ENCODE measurements at regions not wholly inside any gene's neighbourhood (a gene's known extent, or its start where the extent isn't known, plus 50 kb on each side); places are given as distances from the start of the nearest gene placed in this dataset.

DNA sequence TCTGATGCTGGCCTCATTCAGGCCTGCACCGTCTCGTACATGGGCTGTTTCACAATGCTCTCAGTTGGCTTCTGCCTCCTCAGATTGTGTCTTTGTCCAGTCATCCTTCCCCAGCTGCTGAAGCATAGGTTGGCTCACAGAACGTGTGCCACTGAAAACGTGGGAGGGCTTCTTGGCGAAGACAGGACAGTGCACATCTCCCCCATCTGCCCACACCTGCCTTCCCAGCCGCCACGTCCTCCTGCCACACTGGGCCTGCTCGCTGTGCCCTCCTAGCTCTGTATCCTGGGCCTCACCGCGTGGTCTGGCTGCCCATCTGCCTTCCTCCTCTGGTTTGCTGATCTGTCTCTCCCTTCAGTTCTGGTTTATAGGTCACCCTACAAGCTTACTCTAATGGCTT, 230.0 kb upstream of the TOPAZ1 start:
- no peaks in the 10 kb centered on the region for H4K20me1 ChIP-seq (ENCODE audit: control insufficient read depth, insufficient read depth, low read length, poor library complexity, severe bottlenecking)
- peaks cover 0 to 3% (median 0%) of the 10 kb centered on the region in 3 donors for H3K9me3 ChIP-seq (ENCODE audit: control extremely low read depth in 1 of 3, control insufficient read depth in 2 of 3, insufficient read depth in 1 of 3, low read length in 2 of 3)
- H3K27me3 ChIP-seq (replicated peaks in 1 of 4; ENCODE audit: control extremely low read depth in 1 of 4, control insufficient read depth in 3 of 4, insufficient read depth in 4 of 4, low read length in 3 of 4) = peaks cover 0 to 4% (median 0%) of the 10 kb centered on the region in 4 experiments
- Mint-ChIP-seq H3K9me3 (ENCODE audit: insufficient read depth) (no peaks in the 10 kb centered on the region), H3K4me1 (no peaks in the 10 kb centered on the region), H3K27ac (no peak overlapping the region), H3K4me3 (no peak overlapping the region), H3K27me3 (peaks cover 16% of the 10 kb centered on the region)
- no peak overlapping the region for H3K4me2 ChIP-seq (replicated peaks; ENCODE audit: low read depth, low read length, poor library complexity, severe bottlenecking)
- no peak overlapping the region for H3K27ac ChIP-seq (ENCODE audit: low read length in 2 of 2)
- DNase-seq (no peak), ATAC-seq (ENCODE audit: low read depth) (no peak)
- intact Hi-C loops (cut with micrococcal nuclease) = no loop called here
- no peaks in the 10 kb centered on the region for H3K36me3 ChIP-seq (replicated peaks in 1 of 2; ENCODE audit: control extremely low read depth in 1 of 2, control insufficient read depth in 1 of 2, extremely low read depth in 1 of 2, insufficient read depth in 2 of 2, low read length in 1 of 2)
- no peak overlapping the region for H3K4me3 ChIP-seq (ENCODE audit: control extremely low read depth in 1 of 5, extremely low read depth in 1 of 5, insufficient read depth in 1 of 5, low read depth in 2 of 5, low read length in 4 of 5)
- ChIA-PET CTCF (interaction anchor here (0.7 kb wide), 1 partner anchor 85 kb away, joined by 4 read pairs; no protein-coding TSS in a partner anchor), POLR2A (no interaction called here)
- no peaks in the 10 kb centered on the region for H3K4me1 ChIP-seq (ENCODE audit: control insufficient read depth in 2 of 2, insufficient read depth in 2 of 2, low read length in 2 of 2)
- H3K79me2 ChIP-seq (ENCODE audit: control insufficient read depth, insufficient read depth, low read length) = no peaks in the 10 kb centered on the region
- TF ChIP-seq, protein P1, sequence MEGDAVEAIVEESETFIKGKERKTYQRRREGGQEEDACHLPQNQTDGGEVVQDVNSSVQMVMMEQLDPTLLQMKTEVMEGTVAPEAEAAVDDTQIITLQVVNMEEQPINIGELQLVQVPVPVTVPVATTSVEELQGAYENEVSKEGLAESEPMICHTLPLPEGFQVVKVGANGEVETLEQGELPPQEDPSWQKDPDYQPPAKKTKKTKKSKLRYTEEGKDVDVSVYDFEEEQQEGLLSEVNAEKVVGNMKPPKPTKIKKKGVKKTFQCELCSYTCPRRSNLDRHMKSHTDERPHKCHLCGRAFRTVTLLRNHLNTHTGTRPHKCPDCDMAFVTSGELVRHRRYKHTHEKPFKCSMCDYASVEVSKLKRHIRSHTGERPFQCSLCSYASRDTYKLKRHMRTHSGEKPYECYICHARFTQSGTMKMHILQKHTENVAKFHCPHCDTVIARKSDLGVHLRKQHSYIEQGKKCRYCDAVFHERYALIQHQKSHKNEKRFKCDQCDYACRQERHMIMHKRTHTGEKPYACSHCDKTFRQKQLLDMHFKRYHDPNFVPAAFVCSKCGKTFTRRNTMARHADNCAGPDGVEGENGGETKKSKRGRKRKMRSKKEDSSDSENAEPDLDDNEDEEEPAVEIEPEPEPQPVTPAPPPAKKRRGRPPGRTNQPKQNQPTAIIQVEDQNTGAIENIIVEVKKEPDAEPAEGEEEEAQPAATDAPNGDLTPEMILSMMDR (IDR thresholded peaks at IDR 0.05) = no peak
- TF ChIP-seq EZH2 (IDR thresholded peaks at IDR 0.05; ENCODE audit: borderline replicate concordance, insufficient read depth, low read depth, low read length, poor library complexity, severe bottlenecking) = no peak
- no peak overlapping the region for H2AFZ ChIP-seq (ENCODE audit: insufficient read depth, low read depth, low read length, poor library complexity, severe bottlenecking)
- WGBS (ENCODE audit: insufficient coverage) = 95% methylated on average over 10 of the region's 10 CpGs
- no peak overlapping the region for H3K9ac ChIP-seq (ENCODE audit: low read length)

DNA sequence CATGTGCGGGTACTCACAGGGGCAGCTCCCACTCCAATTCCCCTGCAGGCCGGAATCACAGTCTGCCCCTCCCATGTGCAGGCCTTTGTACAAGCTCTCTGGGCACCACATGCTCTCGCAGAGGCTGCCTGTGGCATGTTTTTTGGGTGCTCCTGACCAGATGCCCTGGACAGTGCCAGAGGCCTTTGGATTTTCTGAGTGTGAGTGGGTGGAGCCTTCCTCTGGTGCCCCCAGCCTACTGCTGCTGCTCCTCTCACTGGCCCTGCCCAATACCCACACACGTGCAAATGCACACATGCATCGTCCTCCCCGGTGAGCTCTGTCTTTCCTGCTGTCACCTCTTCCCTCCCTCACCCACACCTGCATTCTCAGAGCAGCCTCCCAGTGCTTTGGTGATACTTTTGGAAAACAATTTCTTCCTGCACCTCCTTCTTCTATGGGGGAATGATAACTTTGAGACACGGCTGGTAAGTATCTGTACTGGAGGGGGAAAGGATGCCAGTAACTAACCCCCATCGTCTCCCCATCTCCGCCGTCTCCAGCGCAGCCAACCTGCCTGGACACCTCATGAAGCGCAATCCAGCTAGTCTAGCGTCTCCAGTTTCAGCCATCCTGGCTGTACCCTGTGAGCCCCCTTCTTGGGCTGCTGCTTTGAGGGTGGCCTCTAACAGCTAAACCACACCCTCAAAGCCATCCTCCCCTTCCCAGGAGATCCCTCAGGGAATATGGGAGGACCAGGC, 229.4 kb upstream of the TOPAZ1 start:
- H3K4me3 Mint-ChIP-seq = no peak overlapping the region

More for the DNA sequence above, 229.4 kb upstream of the TOPAZ1 start:
- H3K4me1 ChIP-seq (ENCODE audit: control insufficient read depth in 2 of 2, insufficient read depth in 2 of 2, low read length in 2 of 2) = no peaks in the 10 kb centered on the region
- ChIA-PET POLR2A (no interaction called here), CTCF (no interaction called here)
- intact Hi-C loops (cut with micrococcal nuclease) = no loop called here
- no peaks in the 10 kb centered on the region for H4K20me1 ChIP-seq (ENCODE audit: control insufficient read depth, insufficient read depth, low read length, poor library complexity, severe bottlenecking)
- Mint-ChIP-seq H3K27me3 (peaks cover 16% of the 10 kb centered on the region), H3K27ac (no peak overlapping the region), H3K9me3 (ENCODE audit: insufficient read depth) (no peaks in the 10 kb centered on the region), H3K4me1 (no peaks in the 10 kb centered on the region)
- ATAC-seq (ENCODE audit: low read depth) (no peak), DNase-seq (no peak)
- H3K9me3 ChIP-seq (ENCODE audit: control extremely low read depth in 1 of 3, control insufficient read depth in 2 of 3, insufficient read depth in 1 of 3, low read length in 2 of 3) = peaks cover 0 to 3% (median 0%) of the 10 kb centered on the region in 3 donors
- H2AFZ ChIP-seq (ENCODE audit: insufficient read depth, low read depth, low read length, poor library complexity, severe bottlenecking) = no peak overlapping the region
- peaks cover 0 to 4% (median 0%) of the 10 kb centered on the region in 4 experiments for H3K27me3 ChIP-seq (replicated peaks in 1 of 4; ENCODE audit: control extremely low read depth in 1 of 4, control insufficient read depth in 3 of 4, insufficient read depth in 4 of 4, low read length in 3 of 4)
- TF ChIP-seq, protein P1 (IDR thresholded peaks at IDR 0.05) = no peak
- TF ChIP-seq EZH2 (IDR thresholded peaks at IDR 0.05; ENCODE audit: borderline replicate concordance, insufficient read depth, low read depth, low read length, poor library complexity, severe bottlenecking) = no peak
- H3K4me3 ChIP-seq (ENCODE audit: control extremely low read depth in 1 of 5, extremely low read depth in 1 of 5, insufficient read depth in 1 of 5, low read depth in 2 of 5, low read length in 4 of 5) = no peak overlapping the region
- H3K79me2 ChIP-seq (ENCODE audit: control insufficient read depth, insufficient read depth, low read length) = no peaks in the 10 kb centered on the region
- H3K9ac ChIP-seq (ENCODE audit: low read length) = no peak overlapping the region
- no peaks in the 10 kb centered on the region for H3K36me3 ChIP-seq (replicated peaks in 1 of 2; ENCODE audit: control extremely low read depth in 1 of 2, control insufficient read depth in 1 of 2, extremely low read depth in 1 of 2, insufficient read depth in 2 of 2, low read length in 1 of 2)
- H3K27ac ChIP-seq (ENCODE audit: low read length in 2 of 2) = no peak overlapping the region
- no peak overlapping the region for H3K4me2 ChIP-seq (replicated peaks; ENCODE audit: low read depth, low read length, poor library complexity, severe bottlenecking)
- WGBS (ENCODE audit: insufficient coverage) = 93% methylated on average over 7 of the region's 13 CpGs
